ENCODE measurements at regions not wholly inside any gene's neighbourhood (a gene's known extent, or its start where the extent isn't known, plus 50 kb on each side); places are given as distances from the start of the nearest gene placed in this dataset.
"Not testable (repeated sequence)": the region's sequence is repeated elsewhere in the genome, so short reads cannot be mapped to it uniquely, and the experiment has no call there.

GRCh38 chr4:12445711-12446235 is 1017.1 kb upstream of the HS3ST1 start:
- Mint-ChIP-seq H3K4me3 (no peak overlapping the region), H3K27ac (no peak overlapping the region), H3K9me3 (ENCODE audit: insufficient read depth) (peaks cover 2% of the 10 kb centered on the region), H3K27me3 (no peaks in the 10 kb centered on the region), H3K4me1 (no peaks in the 10 kb centered on the region)
- ATAC-seq (ENCODE audit: low read depth) (no peak), DNase-seq (no peak)
- Histone ChIP-seq H4K20me1 (ENCODE audit: control insufficient read depth, insufficient read depth, low read length, poor library complexity, severe bottlenecking) (no peaks in the 10 kb centered on the region), H2AFZ (ENCODE audit: insufficient read depth, low read depth, low read length, poor library complexity, severe bottlenecking) (no peak overlapping the region), H3K27me3 (replicated peaks in 1 of 4; ENCODE audit: control extremely low read depth in 1 of 4, control insufficient read depth in 3 of 4, insufficient read depth in 4 of 4, low read length in 3 of 4) (no peaks in the 10 kb centered on the region), H3K36me3 (replicated peaks in 1 of 2; ENCODE audit: control extremely low read depth in 1 of 2, control insufficient read depth in 1 of 2, extremely low read depth in 1 of 2, insufficient read depth in 2 of 2, low read length in 1 of 2) (no peaks in the 10 kb centered on the region), H3K27ac (ENCODE audit: low read length in 2 of 2) (no peak overlapping the region), H3K9me3 (ENCODE audit: control extremely low read depth in 1 of 3, control insufficient read depth in 2 of 3, insufficient read depth in 1 of 3, low read length in 2 of 3) (peaks cover 0 to 4% (median 3%) of the 10 kb centered on the region in 3 donors), H3K9ac (ENCODE audit: low read length) (no peak overlapping the region), H3K4me1 (ENCODE audit: control insufficient read depth in 2 of 2, insufficient read depth in 2 of 2, low read length in 2 of 2) (no peaks in the 10 kb centered on the region), H3K4me2 (replicated peaks; ENCODE audit: low read depth, low read length, poor library complexity, severe bottlenecking) (no peak overlapping the region), H3K4me3 (ENCODE audit: control extremely low read depth in 1 of 5, extremely low read depth in 1 of 5, insufficient read depth in 1 of 5, low read depth in 2 of 5, low read length in 4 of 5) (no peak overlapping the region), H3K79me2 (ENCODE audit: control insufficient read depth, insufficient read depth, low read length) (no peaks in the 10 kb centered on the region)
- ChIA-PET CTCF (no interaction called here), POLR2A (no interaction called here)
- TF ChIP-seq EZH2 (IDR thresholded peaks at IDR 0.05; ENCODE audit: borderline replicate concordance, insufficient read depth, low read depth, low read length, poor library complexity, severe bottlenecking) (no peak), CTCF (IDR thresholded peaks at IDR 0.05) (no peak)
- intact Hi-C loops (cut with micrococcal nuclease) = no loop called here
- 90% methylated on average over 2 of the region's 4 CpGs for WGBS (ENCODE audit: insufficient coverage)

GRCh38 chr4:12439633-12440305 is 1011.1 kb upstream of the HS3ST1 start:
- no peak overlapping the region for H3K4me3 Mint-ChIP-seq
- Histone ChIP-seq H2AFZ (ENCODE audit: insufficient read depth, low read depth, low read length, poor library complexity, severe bottlenecking) (no peak overlapping the region), H3K27ac (ENCODE audit: low read length in 2 of 2) (no peak overlapping the region), H3K9ac (ENCODE audit: low read length) (no peak overlapping the region), H3K4me1 (ENCODE audit: control insufficient read depth in 2 of 2, insufficient read depth in 2 of 2, low read length in 2 of 2) (no peaks in the 10 kb centered on the region), H3K79me2 (ENCODE audit: control insufficient read depth, insufficient read depth, low read length) (no peaks in the 10 kb centered on the region), H3K9me3 (ENCODE audit: control extremely low read depth in 1 of 3, control insufficient read depth in 2 of 3, insufficient read depth in 1 of 3, low read length in 2 of 3) (no peaks in the 10 kb centered on the region), H3K4me2 (replicated peaks; ENCODE audit: low read depth, low read length, poor library complexity, severe bottlenecking) (no peak overlapping the region), H3K4me3 (ENCODE audit: control extremely low read depth in 1 of 5, extremely low read depth in 1 of 5, insufficient read depth in 1 of 5, low read depth in 2 of 5, low read length in 4 of 5) (no peak overlapping the region), H3K27me3 (replicated peaks in 1 of 4; ENCODE audit: control extremely low read depth in 1 of 4, control insufficient read depth in 3 of 4, insufficient read depth in 4 of 4, low read length in 3 of 4) (no peaks in the 10 kb centered on the region), H3K36me3 (replicated peaks in 1 of 2; ENCODE audit: control extremely low read depth in 1 of 2, control insufficient read depth in 1 of 2, extremely low read depth in 1 of 2, insufficient read depth in 2 of 2, low read length in 1 of 2) (no peaks in the 10 kb centered on the region), H4K20me1 (ENCODE audit: control insufficient read depth, insufficient read depth, low read length, poor library complexity, severe bottlenecking) (no peaks in the 10 kb centered on the region)
- CTCF ChIA-PET = no interaction called here
- ATAC-seq (ENCODE audit: low read depth) (no peak), DNase-seq (no peak)
- H3K9me3 Mint-ChIP-seq (ENCODE audit: insufficient read depth) = no peaks in the 10 kb centered on the region
- WGBS (ENCODE audit: insufficient coverage) = 20% methylated on average over 1 of the region's 5 CpGs
- intact Hi-C loops (cut with micrococcal nuclease) = no loop called here
- H3K27me3 Mint-ChIP-seq = no peaks in the 10 kb centered on the region
- H3K27ac Mint-ChIP-seq = no peak overlapping the region
- no peak for TF ChIP-seq EZH2 (IDR thresholded peaks at IDR 0.05; ENCODE audit: borderline replicate concordance, insufficient read depth, low read depth, low read length, poor library complexity, severe bottlenecking)
- no peak for TF ChIP-seq CTCF (IDR thresholded peaks at IDR 0.05)
- H3K4me1 Mint-ChIP-seq = no peaks in the 10 kb centered on the region
- POLR2A ChIA-PET = no interaction called here

DNA sequence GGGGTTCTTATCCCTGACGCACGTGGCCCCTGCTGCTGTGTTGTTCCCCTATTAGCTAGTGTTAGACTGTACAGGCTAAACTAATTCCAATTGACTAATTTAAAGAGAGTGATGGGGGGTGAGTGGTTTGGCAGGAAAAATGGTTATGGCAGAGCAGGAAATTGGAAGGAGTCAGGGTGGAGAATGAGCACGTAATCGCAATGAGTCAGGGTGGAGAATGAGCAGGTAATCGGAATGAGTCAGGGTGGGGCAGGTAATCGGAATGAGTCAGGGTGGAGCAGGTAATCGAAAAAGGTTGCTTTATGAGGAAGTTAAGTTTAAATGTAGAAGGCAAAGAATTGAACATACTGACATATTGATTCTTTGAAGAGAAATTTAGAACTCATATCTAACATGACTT is 1002.6 kb upstream of the HS3ST1 start:
- WGBS (ENCODE audit: insufficient coverage) = 98% methylated on average over 4 of the region's 7 CpGs
- DNase-seq; H3K79me2 ChIP-seq (ENCODE audit: control insufficient read depth, insufficient read depth, low read length); H3K4me3 ChIP-seq (ENCODE audit: control extremely low read depth in 1 of 5, extremely low read depth in 1 of 5, insufficient read depth in 1 of 5, low read depth in 2 of 5, low read length in 4 of 5); H3K9me3 ChIP-seq (ENCODE audit: control extremely low read depth in 1 of 3, control insufficient read depth in 2 of 3, insufficient read depth in 1 of 3, low read length in 2 of 3); CTCF ChIA-PET; POLR2A ChIA-PET; H3K9me3 Mint-ChIP-seq (ENCODE audit: insufficient read depth); H2AFZ ChIP-seq (ENCODE audit: insufficient read depth, low read depth, low read length, poor library complexity, severe bottlenecking); H3K4me2 ChIP-seq (replicated peaks; ENCODE audit: low read depth, low read length, poor library complexity, severe bottlenecking); H3K27ac ChIP-seq (ENCODE audit: low read length in 2 of 2); H3K36me3 ChIP-seq (replicated peaks in 1 of 2; ENCODE audit: control extremely low read depth in 1 of 2, control insufficient read depth in 1 of 2, extremely low read depth in 1 of 2, insufficient read depth in 2 of 2, low read length in 1 of 2); intact Hi-C loops (cut with micrococcal nuclease); H3K9ac ChIP-seq (ENCODE audit: low read length); H3K4me1 ChIP-seq (ENCODE audit: control insufficient read depth in 2 of 2, insufficient read depth in 2 of 2, low read length in 2 of 2); H3K27me3 ChIP-seq (replicated peaks in 1 of 4; ENCODE audit: control extremely low read depth in 1 of 4, control insufficient read depth in 3 of 4, insufficient read depth in 4 of 4, low read length in 3 of 4); H3K4me1 Mint-ChIP-seq; H3K27me3 Mint-ChIP-seq; ATAC-seq (ENCODE audit: low read depth); H3K27ac Mint-ChIP-seq; H3K4me3 Mint-ChIP-seq; H4K20me1 ChIP-seq (ENCODE audit: control insufficient read depth, insufficient read depth, low read length, poor library complexity, severe bottlenecking): not testable (repeated sequence)

Measured in B cell (primary cell).